K562 (cell line): ENCODE measurements at regions not wholly inside any gene's neighbourhood (a gene's known extent, or its start where the extent isn't known, plus 50 kb on each side); places are given as distances from the start of the nearest gene placed in this dataset.

Experiments
- ATAC-seq: fragments of 200-7000 bp; cut with Tn5 transposase; 3 replicates; pipeline ENCODE4 v1.9.1; 2020; ENCODE audit warnings: moderate library complexity
- BruUV-seq: library from RNA; stranded (reverse); fragments of 400-500 nt; replicated peaks from 2 replicates; lab custom pipeline; 2021; lab: Mats Ljungman, UMichigan
- CTCF ChIA-PET: fragments of 300-600 bp; formaldehyde crosslinking; extraction: SDS; loops from one replicate; lab custom pipeline; 2021; ENCODE audit warnings: low intra/inter-chr PET ratio; lab: Yijun Ruan, JAX
- POLR2A ChIA-PET: fragments of 300-600, 350-650 bp; sonication (Branson Sonifier 250); formaldehyde crosslinking; extraction: SDS; loops from one replicate; lab custom pipeline; 2021; ENCODE audit warnings: antibody characterized with exemption, inconsistent platforms; lab: Yijun Ruan, JAX
- DNase-seq, 4 experiments: peaks; one replicate each; pipeline versions ENCODE4 v3.0.0 to v3.0.0-alpha.2; 2011 to 2018; ENCODE audit warnings: low spot score in 3 of 4, mixed read lengths in 3 of 4; ENCODE audit errors: extremely low read depth in 1 of 4
- FAIRE-seq: peaks from 2 replicates; lab custom pipeline; 2011; peaks lifted over from hg19 to GRCh38; lab: Jason Lieb, UNC
- H2AFZ ChIP-seq: 2 replicates; pipeline ENCODE4 v1.6.0; 2011; ENCODE audit warnings: low read depth, low read length, control low read depth, inconsistent platforms
- H3K27ac ChIP-seq: fragments of 200-600 bp; 3 replicates; pipeline ENCODE4 v1.8.0; 2011; ENCODE audit warnings: low read depth, mild to moderate bottlenecking, control low read depth, inconsistent platforms, low read length, moderate library complexity, mixed read lengths; ENCODE audit errors: extremely low read depth
- H3K27me3 ChIP-seq, 2 experiments: fragments of 300-600 bp in 1 of 2; 2 replicates in 1 of 2; 3 replicates in 1 of 2; pipeline versions ENCODE4 v1.6.0 to v1.8.0; 2011; ENCODE audit warnings: inconsistent platforms in 2 of 2, low read length in 2 of 2, mild to moderate bottlenecking in 1 of 2, mixed read lengths in 1 of 2, moderate library complexity in 1 of 2; ENCODE audit not compliant: control insufficient read depth in 2 of 2, insufficient read depth in 2 of 2
- H3K36me3 ChIP-seq: fragments of 300-600 bp; 3 replicates; pipeline ENCODE4 v1.8.0; 2011; ENCODE audit warnings: mild to moderate bottlenecking, low read length, inconsistent platforms; ENCODE audit not compliant: control insufficient read depth, insufficient read depth
- H3K4me1 ChIP-seq, 2 experiments: fragments of 200-600 bp in 1 of 2; replicated peaks in 1 of 2; 2 replicates in 1 of 2; 3 replicates in 1 of 2; pipeline versions ENCODE4 v1.5.1 to v1.8.0; 2011; ENCODE audit warnings: inconsistent platforms in 2 of 2, low read length in 2 of 2, mild to moderate bottlenecking in 1 of 2, mixed read lengths in 1 of 2, moderate library complexity in 1 of 2; ENCODE audit not compliant: control insufficient read depth in 2 of 2, insufficient read depth in 2 of 2
- H3K4me2 ChIP-seq: 2 replicates; pipeline ENCODE4 v1.6.1; 2011; ENCODE audit warnings: low read length, control low read depth, inconsistent platforms, mixed read lengths; ENCODE audit not compliant: insufficient read depth
- H3K4me3 ChIP-seq: fragments of 200-600 bp; sonication (generic), shearing (Covaris generic); 2 replicates; pipeline ENCODE4 v1.5.1; 2016; ENCODE audit warnings: control low read depth, inconsistent platforms
- H3K79me2 ChIP-seq: fragments of 200-600 bp; 3 replicates; pipeline ENCODE4 v1.8.0; 2011; ENCODE audit warnings: low read length, inconsistent platforms; ENCODE audit not compliant: control insufficient read depth, insufficient read depth
- H3K9ac ChIP-seq, 2 experiments: 2 replicates each; pipeline versions ENCODE4 v1.6.0 to v1.6.1; 2011; ENCODE audit warnings: low read depth in 2 of 2, low read length in 2 of 2, control low read depth in 1 of 2, inconsistent platforms in 1 of 2, mild to moderate bottlenecking in 1 of 2, mixed read lengths in 1 of 2; ENCODE audit not compliant: insufficient read depth in 1 of 2
- H3K9me1 ChIP-seq: one replicate; pipeline ENCODE4 v1.6.0; 2011; ENCODE audit warnings: inconsistent platforms, mild to moderate bottlenecking, low read length, moderate library complexity; ENCODE audit not compliant: control insufficient read depth, insufficient read depth
- H3K9me3 ChIP-seq: replicated peaks from 2 replicates; pipeline ENCODE4 v1.5.1; 2011; ENCODE audit warnings: low read depth, low read length, inconsistent platforms; ENCODE audit not compliant: control insufficient read depth, insufficient read depth
- H4K20me1 ChIP-seq: replicated peaks from 2 replicates; pipeline ENCODE4 v1.6.1; 2011; ENCODE audit warnings: low read length, inconsistent platforms, mixed read lengths; ENCODE audit not compliant: control insufficient read depth, insufficient read depth
- AFF4 ChIP-seq: sonication (generic); formaldehyde crosslinking; IDR thresholded peaks from 2 replicates; pipeline ENCODE4 v1.8.0; 2023; ENCODE audit warnings: mild to moderate bottlenecking, missing genetic modification reagents
- ATF1 ChIP-seq, 2 experiments: fragments of 450-650 bp in 1 of 2; IDR thresholded peaks; 2 replicates each; pipeline ENCODE4 v1.6.1; 2016; ENCODE audit warnings: missing compliant biosample characterization in 1 of 2, missing genetic modification characterization in 1 of 2
- ATF3 ChIP-seq, 2 experiments: fragments of 450-650 bp in 1 of 2; sonication (generic) in 1 of 2; formaldehyde crosslinking in 1 of 2; IDR thresholded peaks in 1 of 2; conservative IDR thresholded peaks in 1 of 2; 2 replicates each; pipeline versions ENCODE4 v1.6.1 to v1.8.1; 2016 to 2023; ENCODE audit warnings: mild to moderate bottlenecking in 2 of 2, moderate library complexity in 2 of 2, inconsistent platforms in 1 of 2, missing genetic modification reagents in 1 of 2
- BRD9 ChIP-seq: fragments of 450-650 bp; IDR thresholded peaks from 2 replicates; pipeline ENCODE4 v1.6.1; 2018; ENCODE audit warnings: low read depth; ENCODE audit not compliant: partially characterized antibody
- CEBPB ChIP-seq: fragments of 450-650 bp; IDR thresholded peaks from 2 replicates; pipeline ENCODE4 v1.6.1; 2016; ENCODE audit warnings: missing genetic modification characterization, missing compliant biosample characterization
- DNMT1 ChIP-seq: fragments of 450-650 bp; IDR thresholded peaks from 2 replicates; pipeline ENCODE4 v1.6.1; 2016; ENCODE audit warnings: antibody characterized with exemption, mild to moderate bottlenecking
- DPF2 ChIP-seq: fragments of 450-650 bp; IDR thresholded peaks from 2 replicates; pipeline ENCODE4 v1.6.1; 2016
- HMGXB4 ChIP-seq: sonication (generic); formaldehyde crosslinking; IDR thresholded peaks from 2 replicates; pipeline ENCODE4 v1.8.1; 2023; ENCODE audit warnings: mild to moderate bottlenecking, missing genetic modification reagents
- JUN ChIP-seq, 2 experiments: sonication (generic) in 1 of 2; formaldehyde crosslinking in 1 of 2; IDR thresholded peaks; 2 replicates each; pipeline versions ENCODE4 v1.6.1 to v1.8.0; 2012 to 2022; ENCODE audit warnings: borderline replicate concordance in 2 of 2, mild to moderate bottlenecking in 2 of 2, improper control_type of control experiment in 1 of 2, low read depth in 1 of 2, low read length in 1 of 2, missing genetic modification reagents in 1 of 2
- POLR3G ChIP-seq: IDR thresholded peaks from 2 replicates; pipeline ENCODE4 v1.6.1; 2011; ENCODE audit not compliant: insufficient read length, insufficient replicate concordance; ENCODE audit errors: extremely low read depth
- SPI1 ChIP-seq: IDR thresholded peaks from 2 replicates; pipeline ENCODE4 v1.6.1; 2011; ENCODE audit warnings: low read depth, low read length, control low read depth, borderline replicate concordance
- SREBF2 ChIP-seq: sonication (generic); formaldehyde crosslinking; IDR thresholded peaks from 2 replicates; pipeline ENCODE4 v1.4.0; 2020; ENCODE audit warnings: mild to moderate bottlenecking, missing genetic modification reagents
- SRSF3 ChIP-seq: fragments of 200-400 bp; formaldehyde crosslinking; IDR thresholded peaks from 2 replicates; pipeline ENCODE4 v1.6.1; 2016; ENCODE audit warnings: mild to moderate bottlenecking, low read length, moderate library complexity; ENCODE audit not compliant: insufficient read depth
- SUPT5H ChIP-seq: fragments of 450-650 bp; IDR thresholded peaks from 2 replicates; pipeline ENCODE4 v1.6.1; 2016
- ZNF445 ChIP-seq: fragments of 250-450 bp; sonication (Bioruptor Pico); IDR thresholded peaks from 2 replicates; pipeline ENCODE4 v1.4.0; 2020; ENCODE audit warnings: low read depth, mild to moderate bottlenecking, moderate library complexity
- ZNF707 ChIP-seq: fragments of 250-450 bp; sonication (Bioruptor Pico); conservative IDR thresholded peaks from 2 replicates; pipeline ENCODE4 v1.8.0; 2022; ENCODE audit warnings: inconsistent platforms, mild to moderate bottlenecking, moderate library complexity
- WGBS: fragments of 100-300 bp; shearing (Covaris generic); methylation state at CpG from one replicate; pipeline ENCODE4 v1.1.6; 2016; ENCODE audit warnings: low coverage, mixed read lengths; ENCODE audit not compliant: insufficient coverage; ENCODE audit errors: missing lambda C conversion rate; 5-methylcytosine and 5-hydroxymethylcytosine counted together
- in situ Hi-C: fragments of 300-500 bp; cut with MboI; formaldehyde crosslinking; loops from 4 replicates; pipeline ENCODE4 v1.15.0; 2018; ENCODE audit warnings: inconsistent platforms, mixed read lengths
- intact Hi-C: fragments of 100-400 bp; cut with micrococcal nuclease; formaldehyde crosslinking; loops from 2 replicates; pipeline ENCODE4 v1.14.2; 2022

- TF ChIP-seq JUN (IDR thresholded peaks at IDR 0.05; ENCODE audit: borderline replicate concordance, low read depth, low read length): no peak
- TF ChIP-seq JUN (CRISPR knock-in tag; IDR thresholded peaks at IDR 0.05; ENCODE audit: borderline replicate concordance): no peak
- TF ChIP-seq CEBPB (tag): no peak
- no peak for TF ChIP-seq ZNF707 (CRISPR knock-in tag)
- TF ChIP-seq, all 486 proteins: peak for 0
Measured at GRCh38 chr21:17438635-17439034, 74.2 kb upstream of the CXADR start (continued).

GRCh38 chr21:17440969-17441368 lies 71.9 kb upstream of the CXADR start:
- H3K79me2 ChIP-seq: no peaks in the 10 kb centered on the region
- no peaks in the 10 kb centered on the region for H3K36me3 ChIP-seq
- CTCF ChIA-PET: no interaction called here
- no peak overlapping the region for H3K4me2 ChIP-seq
- H3K4me1 ChIP-seq: no peaks in the 10 kb centered on the region
- POLR2A ChIA-PET: no interaction called here
- intact Hi-C loops: no loop called here
- ATAC-seq (no peak), FAIRE-seq (no peak), DNase-seq (no peak)
- no TSS peak for BruUV-seq
- WGBS: 2% methylated on average over 3 of the region's 3 CpGs
- no peaks in the 10 kb centered on the region for H4K20me1 ChIP-seq
- H3K9me1 ChIP-seq: no peaks in the 10 kb centered on the region
- no peaks in the 10 kb centered on the region for H3K9me3 ChIP-seq
- in situ Hi-C loops: no loop called here
- H3K9ac ChIP-seq: no peak overlapping the region
- H3K27me3 ChIP-seq: no peaks in the 10 kb centered on the region
- no peak overlapping the region for H3K27ac ChIP-seq
- no peak overlapping the region for H3K4me3 ChIP-seq
- no peak overlapping the region for H2AFZ ChIP-seq
- TF ChIP-seq SUPT5H: no peak
- no peak for TF ChIP-seq SRSF3
- TF ChIP-seq SPI1: no peak
- no peak for TF ChIP-seq ATF3 (IDR thresholded peaks at IDR 0.05)
- no peak for TF ChIP-seq ATF3 (CRISPR knock-in tag; conservative IDR thresholded peaks at IDR 0.05)
- TF ChIP-seq SREBF2 (CRISPR knock-in tag): no peak
- no peak for TF ChIP-seq ZNF445 (CRISPR knock-in tag)
- no peak for TF ChIP-seq AFF4 (CRISPR knock-in tag)
- no peak for TF ChIP-seq HMGXB4 (CRISPR knock-in tag)
- TF ChIP-seq DNMT1: no peak
- no peak for TF ChIP-seq POLR3G
- TF ChIP-seq BRD9: no peak
- TF ChIP-seq DPF2: no peak
- no peak for TF ChIP-seq ATF1 (CRISPR knock-in tag; IDR thresholded peaks at IDR 0.05)
- TF ChIP-seq ATF1 (tag; IDR thresholded peaks at IDR 0.05): no peak
